ENCODE measurements at regions not wholly inside any gene's neighbourhood (a gene's known extent, or its start where the extent isn't known, plus 50 kb on each side); places are given as distances from the start of the nearest gene placed in this dataset.

- H3K4me2 ChIP-seq (ENCODE audit: insufficient read depth, low read length), result no peak overlapping the region
- TF ChIP-seq ZBTB7A (IDR thresholded peaks at IDR 0.05; ENCODE audit: borderline replicate concordance, control insufficient read depth, low read depth, low read length) (no peak), ZC3H8 (IDR thresholded peaks at IDR 0.05) (no peak), ARID2 (IDR thresholded peaks at IDR 0.05) (no peak), EHMT2 (IDR thresholded peaks at IDR 0.05) (no peak)
- TF ChIP-seq, protein P1, sequence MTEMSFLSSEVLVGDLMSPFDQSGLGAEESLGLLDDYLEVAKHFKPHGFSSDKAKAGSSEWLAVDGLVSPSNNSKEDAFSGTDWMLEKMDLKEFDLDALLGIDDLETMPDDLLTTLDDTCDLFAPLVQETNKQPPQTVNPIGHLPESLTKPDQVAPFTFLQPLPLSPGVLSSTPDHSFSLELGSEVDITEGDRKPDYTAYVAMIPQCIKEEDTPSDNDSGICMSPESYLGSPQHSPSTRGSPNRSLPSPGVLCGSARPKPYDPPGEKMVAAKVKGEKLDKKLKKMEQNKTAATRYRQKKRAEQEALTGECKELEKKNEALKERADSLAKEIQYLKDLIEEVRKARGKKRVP (CRISPR knock-in tag; IDR thresholded peaks at IDR 0.05), result no peak
- 12% methylated on average over 1 of the region's 1 CpG for WGBS (ENCODE audit: insufficient coverage, low coverage, missing lambda C conversion rate)
Measured at GRCh38 chr4:89537281-89537680, 229.7 kb upstream of the GPRIN3 start.

DNA sequence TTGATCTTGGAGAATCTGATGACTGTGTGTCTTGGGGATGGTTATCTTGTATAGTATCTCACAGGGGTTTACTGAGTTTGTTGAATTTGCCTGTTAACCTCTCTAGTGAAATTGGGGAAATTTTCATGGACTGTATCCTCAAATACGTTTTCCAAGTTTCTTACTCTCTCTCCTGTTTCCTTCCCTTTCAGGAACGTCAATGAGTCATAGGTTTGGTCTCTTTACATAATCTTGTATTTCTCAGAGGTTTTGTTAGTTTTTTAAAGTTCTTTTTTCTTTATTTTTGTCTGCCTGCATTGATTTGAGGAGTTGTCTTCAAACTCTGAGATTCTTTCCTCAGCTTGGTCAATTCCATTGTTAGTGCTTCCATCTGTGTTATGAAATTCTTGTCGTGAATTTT lies 227.7 kb upstream of the GPRIN3 start:
- 0% methylated on average over 3 of the region's 3 CpGs for WGBS (ENCODE audit: insufficient coverage, low coverage, missing lambda C conversion rate)
- H4K20me1 ChIP-seq (replicated peaks; ENCODE audit: control insufficient read depth, insufficient read depth, low read length), result no peaks in the 10 kb centered on the region
- no peak for DNase-seq (ENCODE audit: extremely low read depth in 1 of 4, low spot score in 3 of 4)
- no peak for FAIRE-seq
- H3K9me3 ChIP-seq (replicated peaks; ENCODE audit: control insufficient read depth, insufficient read depth, low read depth, low read length), result no peaks in the 10 kb centered on the region
- no TSS peak for BruUV-seq (replicated peaks)
- intact Hi-C loops (cut with micrococcal nuclease), result no loop called here
- in situ Hi-C loops (cut with MboI), result no loop called here
- H2AFZ ChIP-seq (ENCODE audit: low read depth, low read length), result no peak overlapping the region
- H3K4me1 ChIP-seq (replicated peaks in 1 of 2; ENCODE audit: control insufficient read depth in 2 of 2, insufficient read depth in 2 of 2, low read length in 2 of 2), result no peaks in the 10 kb centered on the region
- H3K9me1 ChIP-seq (ENCODE audit: control insufficient read depth, insufficient read depth, low read length), result no peaks in the 10 kb centered on the region
- CTCF ChIA-PET (ENCODE audit: low intra/inter-chr PET ratio), result no interaction called here
- POLR2A ChIA-PET, result no interaction called here
- H3K36me3 ChIP-seq (ENCODE audit: control insufficient read depth, insufficient read depth, low read length), result no peaks in the 10 kb centered on the region
- no peak overlapping the region for H3K27ac ChIP-seq (ENCODE audit: extremely low read depth, low read depth, low read length)
- H3K79me2 ChIP-seq (ENCODE audit: control insufficient read depth, insufficient read depth, low read length), result no peaks in the 10 kb centered on the region
- no peaks in the 10 kb centered on the region for H3K27me3 ChIP-seq (ENCODE audit: control insufficient read depth in 2 of 2, insufficient read depth in 2 of 2, low read length in 2 of 2)
- H3K4me2 ChIP-seq (ENCODE audit: insufficient read depth, low read length), result no peak overlapping the region
- no peak overlapping the region for H3K4me3 ChIP-seq
- no peak for ATAC-seq
- no peak overlapping the region for H3K9ac ChIP-seq (ENCODE audit: insufficient read depth in 1 of 2, low read depth in 2 of 2, low read length in 2 of 2)
- TF ChIP-seq SAP30 (IDR thresholded peaks at IDR 0.05; ENCODE audit: borderline replicate concordance, insufficient read depth, low read depth, low read length, poor library complexity, severe bottlenecking) (no peak), NCOA4 (IDR thresholded peaks at IDR 0.05; ENCODE audit: partially characterized antibody) (no peak), KLF16 (IDR thresholded peaks at IDR 0.05) (no peak), ETV1 (tag; conservative IDR thresholded peaks at IDR 0.05; ENCODE audit: low read depth) (no peak), GABPA (tag; conservative IDR thresholded peaks at IDR 0.05; ENCODE audit: low read depth) (no peak), ZNF778 (CRISPR knock-in tag; IDR thresholded peaks at IDR 0.05) (no peak), ZNF232 (CRISPR knock-in tag; IDR thresholded peaks at IDR 0.05) (no peak), MIER1 (IDR thresholded peaks at IDR 0.05; ENCODE audit: low read depth) (no peak), CREM (IDR thresholded peaks at IDR 0.05; ENCODE audit: low read depth) (no peak), SUPT5H (IDR thresholded peaks at IDR 0.05) (no peak), ELF1 (tag; IDR thresholded peaks at IDR 0.05) (no peak), ZNF324 (CRISPR knock-in tag; IDR thresholded peaks at IDR 0.05) (no peak), GTF2A2 (tag; IDR thresholded peaks at IDR 0.05) (no peak), ZNF436 (CRISPR knock-in tag; IDR thresholded peaks at IDR 0.05) (no peak), TEAD1 (CRISPR knock-in tag; IDR thresholded peaks at IDR 0.05) (no peak), POLR2H (tag; IDR thresholded peaks at IDR 0.05; ENCODE audit: low read depth) (no peak)

More at GRCh38 chr4:89537281-89537680, 229.7 kb upstream of the GPRIN3 start:
- ChIA-PET CTCF (ENCODE audit: low intra/inter-chr PET ratio) (no interaction called here), POLR2A (no interaction called here)
- no peaks in the 10 kb centered on the region for H4K20me1 ChIP-seq (replicated peaks; ENCODE audit: control insufficient read depth, insufficient read depth, low read length)
- H3K79me2 ChIP-seq (ENCODE audit: control insufficient read depth, insufficient read depth, low read length), result no peaks in the 10 kb centered on the region
- no peaks in the 10 kb centered on the region for H3K27me3 ChIP-seq (ENCODE audit: control insufficient read depth in 2 of 2, insufficient read depth in 2 of 2, low read length in 2 of 2)
- no peak overlapping the region for H2AFZ ChIP-seq (ENCODE audit: low read depth, low read length)
- no peak overlapping the region for H3K27ac ChIP-seq (ENCODE audit: extremely low read depth, low read depth, low read length)
- no peaks in the 10 kb centered on the region for H3K9me3 ChIP-seq (replicated peaks; ENCODE audit: control insufficient read depth, insufficient read depth, low read depth, low read length)
- no peak overlapping the region for H3K4me3 ChIP-seq
- ATAC-seq (no peak), FAIRE-seq (no peak), DNase-seq (ENCODE audit: extremely low read depth in 1 of 4, low spot score in 3 of 4) (no peak)
- no peaks in the 10 kb centered on the region for H3K9me1 ChIP-seq (ENCODE audit: control insufficient read depth, insufficient read depth, low read length)
- in situ Hi-C loops (cut with MboI) (no loop called here), intact Hi-C loops (cut with micrococcal nuclease) (no loop called here)
- no TSS peak for BruUV-seq (replicated peaks)
- no peak overlapping the region for H3K9ac ChIP-seq (ENCODE audit: insufficient read depth in 1 of 2, low read depth in 2 of 2, low read length in 2 of 2)
- H3K36me3 ChIP-seq (ENCODE audit: control insufficient read depth, insufficient read depth, low read length), result no peaks in the 10 kb centered on the region
- H3K4me1 ChIP-seq (replicated peaks in 1 of 2; ENCODE audit: control insufficient read depth in 2 of 2, insufficient read depth in 2 of 2, low read length in 2 of 2), result no peaks in the 10 kb centered on the region
